Keratinocyte (primary cell): ENCODE measurements at regions not wholly inside any gene's neighbourhood (a gene's known extent, or its start where the extent isn't known, plus 50 kb on each side); places are given as distances from the start of the nearest gene placed in this dataset.

Experiments used
- DNase-seq: peaks from one replicate; pipeline ENCODE4 v3.0.0-alpha.2; 2011; ENCODE audit warnings: low read depth, missing footprints, low spot score
- FAIRE-seq: peaks from 2 replicates; lab custom pipeline; 2011; peaks lifted over from hg19 to GRCh38; lab: Jason Lieb, UNC
- H2AFZ ChIP-seq: 2 replicates; pipeline ENCODE4 v1.6.0; 2012; ENCODE audit warnings: low read length, control low read depth, inconsistent platforms; ENCODE audit not compliant: control insufficient read depth
- H3K27ac ChIP-seq: 2 replicates; pipeline ENCODE4 v1.5.1; 2011; ENCODE audit warnings: low read length; ENCODE audit not compliant: control insufficient read depth, insufficient read depth
- H3K27me3 ChIP-seq: 3 replicates; pipeline ENCODE4 v1.6.0; 2011; ENCODE audit warnings: low read length; ENCODE audit not compliant: control insufficient read depth, insufficient read depth; ENCODE audit errors: extremely low read depth
- H3K36me3 ChIP-seq, 2 experiments: 2 replicates in 1 of 2; 3 replicates in 1 of 2; pipeline ENCODE4 v1.5.1; 2011; ENCODE audit warnings: low read length in 2 of 2, mild to moderate bottlenecking in 1 of 2; ENCODE audit not compliant: control insufficient read depth in 2 of 2, insufficient read depth in 2 of 2; ENCODE audit errors: extremely low read depth in 1 of 2
- H3K4me1 ChIP-seq: 3 replicates; pipeline ENCODE4 v1.5.1; 2011; ENCODE audit warnings: low read length; ENCODE audit not compliant: control insufficient read depth, insufficient read depth; ENCODE audit errors: extremely low read depth
- H3K4me2 ChIP-seq: 3 replicates; pipeline ENCODE4 v1.6.0; 2011; ENCODE audit warnings: low read depth, low read length; ENCODE audit not compliant: control insufficient read depth, insufficient read depth; ENCODE audit errors: extremely low read depth
- H3K4me3 ChIP-seq, 3 experiments: fragments of 200-600 bp in 1 of 3; sonication (generic) in 1 of 3; 2 replicates in 2 of 3; 3 replicates in 1 of 3; pipeline ENCODE4 v1.5.1; 2011 to 2016; ENCODE audit warnings: low read length in 3 of 3, mild to moderate bottlenecking in 3 of 3, control low read depth in 2 of 3, inconsistent platforms in 1 of 3, low read depth in 1 of 3, mixed read lengths in 1 of 3, mixed run types in 1 of 3, moderate library complexity in 1 of 3; ENCODE audit not compliant: control insufficient read depth in 2 of 3, insufficient read depth in 2 of 3; ENCODE audit errors: extremely low read depth in 1 of 3
- H3K79me2 ChIP-seq: 2 replicates; pipeline ENCODE4 v1.6.0; 2012; ENCODE audit warnings: low read length; ENCODE audit not compliant: control insufficient read depth, insufficient read depth
- H3K9ac ChIP-seq: 3 replicates; pipeline ENCODE4 v1.6.0; 2011; ENCODE audit warnings: low read length; ENCODE audit not compliant: control insufficient read depth, insufficient read depth; ENCODE audit errors: extremely low read depth
- H3K9me1 ChIP-seq: 3 replicates; pipeline ENCODE4 v1.6.0; 2011; ENCODE audit warnings: low read length; ENCODE audit not compliant: control insufficient read depth, insufficient read depth; ENCODE audit errors: extremely low read depth
- H3K9me3 ChIP-seq: 2 replicates; pipeline ENCODE4 v1.5.1; 2012; ENCODE audit warnings: low read depth, low read length; ENCODE audit not compliant: control insufficient read depth
- H4K20me1 ChIP-seq: 3 replicates; pipeline ENCODE4 v1.6.0; 2011; ENCODE audit warnings: low read length; ENCODE audit not compliant: control insufficient read depth, insufficient read depth; ENCODE audit errors: extremely low read depth
- CTCF ChIP-seq, 3 experiments: IDR thresholded peaks in 1 of 3; conservative IDR thresholded peaks in 1 of 3; optimal IDR thresholded peaks in 1 of 3; 2 replicates in 2 of 3; 3 replicates in 1 of 3; pipeline versions ENCODE3 to v1.5.1; 2011; ENCODE audit warnings: low read length in 3 of 3, mild to moderate bottlenecking in 3 of 3, moderate library complexity in 2 of 3, control low read depth in 1 of 3, inconsistent platforms in 1 of 3; ENCODE audit not compliant: insufficient read depth in 2 of 3; ENCODE audit errors: extremely low read depth in 1 of 3
- EZH2 ChIP-seq: IDR thresholded peaks from one replicate; pipeline ENCODE4 v1.6.1; 2012; ENCODE audit warnings: inconsistent platforms, mild to moderate bottlenecking, low read length, moderate library complexity
- dilution Hi-C: fragments of 300-500 bp; cut with MboI; formaldehyde crosslinking; loops from one replicate; pipeline ENCODE4 v1.7.0; 2020; ENCODE audit warnings: low sequenced_read_pairs; ENCODE audit not compliant: extremely low pct_ligation_motif_present

- DNase-seq (no peak), FAIRE-seq (no peak)
- Histone ChIP-seq H2AFZ (no peak overlapping the region), H3K36me3 (no peaks in the 10 kb centered on the region), H3K9ac (no peak overlapping the region), H3K9me1 (no peaks in the 10 kb centered on the region), H3K27me3 (no peaks in the 10 kb centered on the region), H4K20me1 (no peaks in the 10 kb centered on the region), H3K4me3 (no peak overlapping the region), H3K4me1 (peaks cover 9% of the 10 kb centered on the region), H3K9me3 (no peaks in the 10 kb centered on the region), H3K4me2 (no peak overlapping the region), H3K27ac (no peak overlapping the region), H3K79me2 (no peaks in the 10 kb centered on the region)
- dilution Hi-C loops: no loop called here
- no peak for TF ChIP-seq EZH2
- TF ChIP-seq CTCF (optimal IDR thresholded peaks at IDR 0.05 in 1 of 3, IDR thresholded peaks at IDR 0.05 in 1 of 3, conservative IDR thresholded peaks at IDR 0.05 in 1 of 3; ENCODE audit: extremely low read depth in 1 of 3, insufficient read depth in 2 of 3, low read length in 3 of 3): no peak
Observed at GRCh38 chr11:128201009-128201408, 386.3 kb downstream of the ETS1 start.

GRCh38 chr11:128200467-128200866 is 386.9 kb downstream of the ETS1 start:
- FAIRE-seq: no peak

More at GRCh38 chr11:128200467-128200866, 386.9 kb downstream of the ETS1 start:
- peak overlapping the region; percentile 37 for H2AFZ ChIP-seq
- H3K27ac ChIP-seq: no peak overlapping the region
- H3K4me1 ChIP-seq: peaks cover 5% of the 10 kb centered on the region
- dilution Hi-C loops: no loop called here
- H3K9me3 ChIP-seq: no peaks in the 10 kb centered on the region
- no peaks in the 10 kb centered on the region for H3K9me1 ChIP-seq
- no peaks in the 10 kb centered on the region for H4K20me1 ChIP-seq
- no peak overlapping the region for H3K9ac ChIP-seq
- H3K79me2 ChIP-seq: no peaks in the 10 kb centered on the region
- H3K27me3 ChIP-seq: no peaks in the 10 kb centered on the region
- no peak for TF ChIP-seq CTCF (optimal IDR thresholded peaks at IDR 0.05 in 1 of 3, IDR thresholded peaks at IDR 0.05 in 1 of 3, conservative IDR thresholded peaks at IDR 0.05 in 1 of 3; ENCODE audit: extremely low read depth in 1 of 3, insufficient read depth in 2 of 3, low read length in 3 of 3)
- TF ChIP-seq EZH2: no peak
- H3K4me2 ChIP-seq: no peak overlapping the region
- no peak overlapping the region for H3K4me3 ChIP-seq
- no peak for DNase-seq
- H3K36me3 ChIP-seq: no peaks in the 10 kb centered on the region
